ENCODE measurements at regions not wholly inside any gene's neighbourhood (a gene's known extent, or its start where the extent isn't known, plus 50 kb on each side); places are given as distances from the start of the nearest gene placed in this dataset.

DNA sequence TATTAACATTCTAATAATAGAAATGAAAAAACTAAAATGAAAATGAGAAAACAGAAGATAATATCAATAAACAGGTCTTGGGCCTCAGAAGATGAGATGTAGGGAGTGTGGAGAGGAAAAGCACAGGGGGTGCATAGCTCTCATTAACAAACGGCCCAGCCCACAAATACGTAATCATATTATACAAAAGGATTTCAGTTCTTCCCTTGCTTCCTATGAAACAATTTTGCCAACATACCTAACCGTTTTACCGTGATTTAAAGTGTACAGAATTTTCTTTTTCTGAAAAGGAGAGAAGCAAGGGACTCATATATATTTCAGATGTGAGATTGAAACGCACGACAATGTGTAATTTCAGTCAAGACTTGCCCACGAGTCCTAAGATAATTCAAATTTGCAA, 136.0 kb downstream of the HFE start:
- Histone ChIP-seq H3K9ac (ENCODE audit: low read depth, low read length) (peak overlapping the region; percentile 82), H3K36me3 (ENCODE audit: insufficient read depth, low read length) (peaks cover 3% of the 10 kb centered on the region), H3K4me2 (ENCODE audit: low read length) (peak overlapping the region; percentile 68), H3K27me3 (ENCODE audit: control insufficient read depth, insufficient read depth, low read length) (peaks cover 16% of the 10 kb centered on the region), H3K9me3 (replicated peaks; ENCODE audit: low read length) (peaks cover 6% of the 10 kb centered on the region), H3K4me3 (ENCODE audit: low read length) (peak overlapping the region; percentile 73), H3K4me1 (ENCODE audit: control insufficient read depth, insufficient read depth, low read length) (no peaks in the 10 kb centered on the region)

DNA sequence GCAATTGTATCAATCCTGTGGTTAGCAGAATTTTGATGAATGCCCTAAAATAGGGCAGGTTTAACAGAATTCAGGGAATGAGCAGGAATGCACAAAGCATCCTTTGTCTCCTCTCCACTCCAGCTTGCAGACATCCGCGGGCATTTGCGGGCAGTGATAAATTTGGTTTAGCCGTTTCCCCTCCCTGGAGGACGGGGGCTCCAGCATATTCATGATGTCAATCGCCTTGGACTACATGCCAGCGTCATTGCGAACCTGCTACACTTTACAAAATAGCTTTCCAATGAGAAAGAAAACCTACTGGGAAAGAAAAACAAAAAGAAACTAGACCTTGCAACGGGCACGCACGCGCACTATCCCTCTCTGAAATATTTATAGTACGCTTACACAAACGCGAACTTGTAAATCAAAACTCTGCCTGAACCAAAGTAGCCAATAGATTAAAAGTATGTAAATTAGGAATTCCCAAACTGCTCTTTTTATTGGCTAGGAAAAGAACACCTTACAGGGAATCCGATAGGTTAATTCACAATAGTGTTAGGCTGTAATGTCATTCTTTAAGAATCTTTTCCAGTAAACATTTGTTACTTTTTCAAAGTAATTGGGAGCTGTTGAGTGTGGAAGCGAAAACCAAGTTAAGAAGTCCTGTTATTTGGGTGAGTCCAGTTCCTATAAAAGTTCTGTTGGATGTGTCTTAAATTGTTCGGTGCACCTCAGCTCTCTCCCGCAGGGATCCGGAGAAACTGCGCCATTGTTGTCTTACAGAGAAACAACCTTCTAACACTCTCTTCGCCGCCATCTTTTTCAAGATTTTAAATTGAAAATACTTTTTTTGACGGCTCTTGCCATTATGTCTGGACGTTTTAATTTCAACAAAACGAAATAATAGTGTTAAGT, 136.7 kb downstream of the HFE start:
- Histone ChIP-seq H3K4me2 (ENCODE audit: low read length) (peak overlapping the region; percentile 71), H3K9ac (ENCODE audit: low read depth, low read length) (peak overlapping the region; percentile 82), H3K4me3 (ENCODE audit: low read length) (peak overlapping the region; percentile 73), H3K36me3 (ENCODE audit: insufficient read depth, low read length) (peaks cover 3% of the 10 kb centered on the region), H3K27me3 (ENCODE audit: control insufficient read depth, insufficient read depth, low read length) (peaks cover 16% of the 10 kb centered on the region), H3K9me3 (replicated peaks; ENCODE audit: low read length) (peaks cover 6% of the 10 kb centered on the region), H3K4me1 (ENCODE audit: control insufficient read depth, insufficient read depth, low read length) (no peaks in the 10 kb centered on the region)

- peaks cover 16% of the 10 kb centered on the region for H3K27me3 ChIP-seq (ENCODE audit: control insufficient read depth, insufficient read depth, low read length)
- H3K4me1 ChIP-seq (ENCODE audit: control insufficient read depth, insufficient read depth, low read length) = no peaks in the 10 kb centered on the region
- H3K9ac ChIP-seq (ENCODE audit: low read depth, low read length) = peak overlapping the region; percentile 82
- H3K4me3 ChIP-seq (ENCODE audit: low read length) = peak overlapping the region; percentile 73
- H3K36me3 ChIP-seq (ENCODE audit: insufficient read depth, low read length) = peaks cover 3% of the 10 kb centered on the region
- peak overlapping the region; percentile 71 for H3K4me2 ChIP-seq (ENCODE audit: low read length)
- H3K9me3 ChIP-seq (replicated peaks; ENCODE audit: low read length) = peaks cover 6% of the 10 kb centered on the region
Measured at GRCh38 chr6:26224547-26224912, 137.3 kb downstream of the HFE start.

- Histone ChIP-seq H3K4me3 (ENCODE audit: low read length) (peak overlapping the region; percentile 73), H3K4me1 (ENCODE audit: control insufficient read depth, insufficient read depth, low read length) (no peaks in the 10 kb centered on the region), H3K9ac (ENCODE audit: low read depth, low read length) (no peak overlapping the region), H3K27me3 (ENCODE audit: control insufficient read depth, insufficient read depth, low read length) (peaks cover 16% of the 10 kb centered on the region), H3K9me3 (replicated peaks; ENCODE audit: low read length) (peaks cover 6% of the 10 kb centered on the region), H3K36me3 (ENCODE audit: insufficient read depth, low read length) (peaks cover 3% of the 10 kb centered on the region), H3K4me2 (ENCODE audit: low read length) (peak overlapping the region; percentile 71)
Measured at GRCh38 chr6:26224940-26225847, 138.0 kb downstream of the HFE start.

DNA sequence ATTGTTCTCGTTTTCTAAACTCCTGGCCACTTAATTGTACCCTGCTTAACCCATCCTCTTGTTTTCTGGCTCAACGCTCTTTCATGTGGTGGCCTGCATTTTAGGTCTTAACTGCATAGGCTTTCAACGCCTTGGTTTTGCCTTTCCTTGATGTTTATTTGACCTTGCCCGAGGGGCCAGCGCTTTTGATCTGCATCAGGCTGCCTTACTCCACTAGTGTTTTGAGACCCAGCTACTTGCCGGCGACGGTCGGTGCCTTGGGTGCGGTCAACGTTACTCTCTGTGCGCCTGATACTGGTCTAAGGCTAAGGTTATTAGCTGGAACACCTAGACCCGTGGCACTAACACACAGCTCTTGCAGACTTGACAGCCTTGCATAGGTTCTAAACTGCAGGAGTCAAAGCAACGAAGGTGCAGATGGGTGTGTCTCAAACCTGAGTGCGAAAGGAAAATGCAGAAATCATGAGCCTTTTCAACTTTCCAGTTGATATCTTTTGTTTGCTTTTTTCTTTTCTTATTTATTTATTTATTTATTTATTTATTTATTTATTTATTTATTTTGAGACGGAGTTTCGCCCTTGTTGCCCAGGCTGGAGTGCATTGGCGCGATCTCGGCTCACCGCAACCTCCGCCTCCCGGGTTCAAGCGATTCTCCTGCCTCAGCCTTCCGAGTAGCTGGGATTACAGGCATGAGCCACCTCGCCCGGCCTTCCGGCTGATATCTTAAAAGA, 138.8 kb downstream of the HFE start:
- Histone ChIP-seq H3K36me3 (ENCODE audit: insufficient read depth, low read length) (peaks cover 3% of the 10 kb centered on the region), H3K4me2 (ENCODE audit: low read length) (no peak overlapping the region), H3K9me3 (replicated peaks; ENCODE audit: low read length) (peaks cover 6% of the 10 kb centered on the region), H3K4me3 (ENCODE audit: low read length) (no peak overlapping the region), H3K4me1 (ENCODE audit: control insufficient read depth, insufficient read depth, low read length) (no peaks in the 10 kb centered on the region), H3K27me3 (ENCODE audit: control insufficient read depth, insufficient read depth, low read length) (peaks cover 21% of the 10 kb centered on the region), H3K9ac (ENCODE audit: low read depth, low read length) (no peak overlapping the region)

GRCh38 chr6:26226579-26226967, 138.4 kb upstream of the BTN3A2 start:
- no peaks in the 10 kb centered on the region for H3K4me1 ChIP-seq (ENCODE audit: control insufficient read depth, insufficient read depth, low read length)
- no peak overlapping the region for H3K9ac ChIP-seq (ENCODE audit: low read depth, low read length)
- peaks cover 26% of the 10 kb centered on the region for H3K27me3 ChIP-seq (ENCODE audit: control insufficient read depth, insufficient read depth, low read length)
- H3K36me3 ChIP-seq (ENCODE audit: insufficient read depth, low read length) = peaks cover 3% of the 10 kb centered on the region
- no peak overlapping the region for H3K4me2 ChIP-seq (ENCODE audit: low read length)
- H3K4me3 ChIP-seq (ENCODE audit: low read length) = no peak overlapping the region
- H3K9me3 ChIP-seq (replicated peaks; ENCODE audit: low read length) = peaks cover 6% of the 10 kb centered on the region

GRCh38 chr6:26230351-26230750, 134.6 kb upstream of the BTN3A2 start:
- Histone ChIP-seq H3K27me3 (ENCODE audit: control insufficient read depth, insufficient read depth, low read length) (peaks cover 21% of the 10 kb centered on the region), H3K4me2 (ENCODE audit: low read length) (no peak overlapping the region), H3K9ac (ENCODE audit: low read depth, low read length) (no peak overlapping the region), H3K4me1 (ENCODE audit: control insufficient read depth, insufficient read depth, low read length) (peaks cover 12% of the 10 kb centered on the region), H3K4me3 (ENCODE audit: low read length) (no peak overlapping the region), H3K9me3 (replicated peaks; ENCODE audit: low read length) (peaks cover under 1% of the 10 kb centered on the region), H3K36me3 (ENCODE audit: insufficient read depth, low read length) (peaks cover under 1% of the 10 kb centered on the region)

- Histone ChIP-seq H3K4me1 (ENCODE audit: control insufficient read depth, insufficient read depth, low read length) (peaks cover 13% of the 10 kb centered on the region), H3K9ac (ENCODE audit: low read depth, low read length) (no peak overlapping the region), H3K4me2 (ENCODE audit: low read length) (no peak overlapping the region), H3K4me3 (ENCODE audit: low read length) (no peak overlapping the region), H3K36me3 (ENCODE audit: insufficient read depth, low read length) (no peaks in the 10 kb centered on the region), H3K9me3 (replicated peaks; ENCODE audit: low read length) (no peaks in the 10 kb centered on the region), H3K27me3 (ENCODE audit: control insufficient read depth, insufficient read depth, low read length) (peaks cover 17% of the 10 kb centered on the region)
Measured at GRCh38 chr6:26231006-26231587, 133.9 kb upstream of the BTN3A2 start.

GRCh38 chr6:26232306-26232939, 132.6 kb upstream of the BTN3A2 start:
- Histone ChIP-seq H3K27me3 (ENCODE audit: control insufficient read depth, insufficient read depth, low read length) (peaks cover 21% of the 10 kb centered on the region), H3K4me1 (ENCODE audit: control insufficient read depth, insufficient read depth, low read length) (peaks cover 13% of the 10 kb centered on the region), H3K36me3 (ENCODE audit: insufficient read depth, low read length) (no peaks in the 10 kb centered on the region), H3K4me3 (ENCODE audit: low read length) (no peak overlapping the region), H3K9me3 (replicated peaks; ENCODE audit: low read length) (no peaks in the 10 kb centered on the region), H3K4me2 (ENCODE audit: low read length) (no peak overlapping the region), H3K9ac (ENCODE audit: low read depth, low read length) (no peak overlapping the region)

- H3K9ac ChIP-seq (ENCODE audit: low read depth, low read length) = peak overlapping the region; percentile 57
- no peaks in the 10 kb centered on the region for H3K36me3 ChIP-seq (ENCODE audit: insufficient read depth, low read length)
- peaks cover 13% of the 10 kb centered on the region for H3K4me1 ChIP-seq (ENCODE audit: control insufficient read depth, insufficient read depth, low read length)
- peak overlapping the region; percentile 96 for H3K4me2 ChIP-seq (ENCODE audit: low read length)
- peak overlapping the region; percentile 70 for H3K4me3 ChIP-seq (ENCODE audit: low read length)
- peaks cover 21% of the 10 kb centered on the region for H3K27me3 ChIP-seq (ENCODE audit: control insufficient read depth, insufficient read depth, low read length)
- H3K9me3 ChIP-seq (replicated peaks; ENCODE audit: low read length) = no peaks in the 10 kb centered on the region
Measured at GRCh38 chr6:26232940-26233648, 131.9 kb upstream of the BTN3A2 start.

All from skeletal muscle satellite cell (primary cell).